Progenitor cell of endocrine pancreas (in vitro differentiated cells): ENCODE measurements at regions not wholly inside any gene's neighbourhood (a gene's known extent, or its start where the extent isn't known, plus 50 kb on each side); places are given as distances from the start of the nearest gene placed in this dataset.

ENCODE experiments used
- DNase-seq: peaks from one replicate; pipeline ENCODE4 v3.0.0; 2021; ENCODE audit warnings: low spot score; ENCODE audit not compliant: unreplicated experiment
- H3K27ac Mint-ChIP-seq: 2 replicates; pipeline ENCODE4 v1.8.0; 2021; ENCODE audit warnings: mild to moderate bottlenecking, moderate library complexity, mixed read lengths
- H3K27me3 Mint-ChIP-seq: 2 replicates; pipeline ENCODE4 v1.8.0; 2021; ENCODE audit warnings: mixed read lengths
- H3K36me3 Mint-ChIP-seq: 2 replicates; pipeline ENCODE4 v1.8.0; 2022; ENCODE audit warnings: mixed read lengths; ENCODE audit not compliant: insufficient read depth
- H3K4me1 Mint-ChIP-seq: 2 replicates; pipeline ENCODE4 v1.8.0; 2021; ENCODE audit warnings: low read depth, mixed read lengths
- H3K4me3 Mint-ChIP-seq: 2 replicates; pipeline ENCODE4 v1.8.0; 2021; ENCODE audit warnings: low read depth, mild to moderate bottlenecking, moderate library complexity, mixed read lengths
- H3K9me3 Mint-ChIP-seq: 2 replicates; pipeline ENCODE4 v1.8.0; 2021; ENCODE audit warnings: low read depth, mixed read lengths
- TF ChIP-seq, protein P1 (sequence below): fragments of 200-600 bp; sonication (generic); IDR thresholded peaks from one replicate; pipeline ENCODE4 v1.5.0; 2021; ENCODE audit warnings: antibody characterized with exemption, mild to moderate bottlenecking; ENCODE audit not compliant: unreplicated experiment

DNA sequence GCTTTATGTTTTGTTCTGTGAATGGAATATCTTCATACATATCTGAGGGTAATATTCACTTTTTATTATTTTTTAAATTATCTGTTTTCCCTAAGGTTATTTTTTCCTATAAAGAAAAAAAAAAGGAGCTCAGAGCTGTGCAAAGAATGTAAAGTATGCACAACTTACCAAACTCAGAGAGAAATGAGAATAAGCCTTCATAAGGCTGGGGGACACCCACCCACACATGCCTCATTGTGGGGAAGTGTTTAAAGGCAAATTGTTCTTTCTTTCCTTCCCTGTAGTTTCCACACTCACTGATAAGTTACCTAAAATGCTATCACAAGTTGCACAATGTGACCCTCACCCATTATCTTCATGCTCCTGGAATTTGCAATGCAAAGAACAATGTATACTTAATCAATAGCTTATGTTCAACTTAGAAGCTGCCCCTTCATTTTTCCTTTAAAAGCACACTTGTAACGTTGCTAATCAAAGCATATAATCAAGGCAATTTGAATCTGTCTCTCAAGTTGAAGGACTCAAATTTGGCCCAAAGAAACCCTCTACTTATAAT, 108.1 kb downstream of the GNAT3 start:
- Mint-ChIP-seq H3K27me3 (no peaks in the 10 kb centered on the region), H3K36me3 (no peaks in the 10 kb centered on the region), H3K4me3 (no peak overlapping the region), H3K9me3 (peaks cover 13% of the 10 kb centered on the region), H3K4me1 (peaks cover 35% of the 10 kb centered on the region), H3K27ac (peak overlapping the region; percentile 17)
- TF ChIP-seq, protein P1, sequence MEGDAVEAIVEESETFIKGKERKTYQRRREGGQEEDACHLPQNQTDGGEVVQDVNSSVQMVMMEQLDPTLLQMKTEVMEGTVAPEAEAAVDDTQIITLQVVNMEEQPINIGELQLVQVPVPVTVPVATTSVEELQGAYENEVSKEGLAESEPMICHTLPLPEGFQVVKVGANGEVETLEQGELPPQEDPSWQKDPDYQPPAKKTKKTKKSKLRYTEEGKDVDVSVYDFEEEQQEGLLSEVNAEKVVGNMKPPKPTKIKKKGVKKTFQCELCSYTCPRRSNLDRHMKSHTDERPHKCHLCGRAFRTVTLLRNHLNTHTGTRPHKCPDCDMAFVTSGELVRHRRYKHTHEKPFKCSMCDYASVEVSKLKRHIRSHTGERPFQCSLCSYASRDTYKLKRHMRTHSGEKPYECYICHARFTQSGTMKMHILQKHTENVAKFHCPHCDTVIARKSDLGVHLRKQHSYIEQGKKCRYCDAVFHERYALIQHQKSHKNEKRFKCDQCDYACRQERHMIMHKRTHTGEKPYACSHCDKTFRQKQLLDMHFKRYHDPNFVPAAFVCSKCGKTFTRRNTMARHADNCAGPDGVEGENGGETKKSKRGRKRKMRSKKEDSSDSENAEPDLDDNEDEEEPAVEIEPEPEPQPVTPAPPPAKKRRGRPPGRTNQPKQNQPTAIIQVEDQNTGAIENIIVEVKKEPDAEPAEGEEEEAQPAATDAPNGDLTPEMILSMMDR = no peak
- no peak for DNase-seq

DNA sequence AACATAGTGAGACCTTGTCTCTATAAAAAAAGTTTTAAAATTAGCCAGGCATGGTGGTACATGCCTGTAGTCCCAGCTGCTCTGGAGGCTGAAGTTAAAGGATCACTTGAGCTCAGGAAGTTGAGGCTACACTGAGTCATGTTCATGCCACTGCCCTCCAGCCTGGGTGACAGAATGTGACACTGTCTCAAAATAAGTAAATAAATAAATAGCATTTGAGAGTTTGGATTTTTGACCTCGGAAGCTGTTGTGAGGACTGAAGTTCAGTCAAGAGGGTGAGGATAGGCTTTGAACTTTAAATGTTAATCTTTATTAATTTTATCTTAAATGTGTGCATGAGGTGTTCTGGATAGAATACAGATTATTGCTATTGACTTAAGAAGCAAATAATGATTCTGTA, 110.2 kb downstream of the GNAT3 start:
- no peaks in the 10 kb centered on the region for H3K27me3 Mint-ChIP-seq
- TF ChIP-seq, protein P1 = no peak
- H3K4me3 Mint-ChIP-seq = no peak overlapping the region

DNA sequence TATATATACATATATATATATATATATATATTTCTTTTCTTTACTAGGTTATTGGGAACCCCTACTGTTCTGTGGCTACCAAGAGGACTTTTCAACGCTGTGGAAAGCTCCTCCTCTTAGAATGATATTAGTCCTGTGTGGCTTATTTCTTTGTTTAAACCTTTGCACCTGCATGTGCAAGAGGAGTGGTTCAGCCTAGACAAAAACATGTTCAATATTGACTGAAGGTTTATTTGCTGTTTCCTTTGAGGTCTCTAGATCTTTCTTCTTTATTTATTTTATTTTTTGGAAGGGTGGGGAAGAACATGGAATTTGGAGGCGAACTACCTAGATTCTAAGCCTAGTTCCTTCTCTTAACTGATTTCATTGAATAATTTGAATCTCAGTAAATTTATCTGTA, 118.1 kb downstream of the GNAT3 start:
- H3K36me3 Mint-ChIP-seq = no peaks in the 10 kb centered on the region
- no peak overlapping the region for H3K4me3 Mint-ChIP-seq
- TF ChIP-seq, protein P1 = no peak
- peaks cover 6% of the 10 kb centered on the region for H3K9me3 Mint-ChIP-seq
- H3K27ac Mint-ChIP-seq = peak overlapping the region; percentile 37
- H3K27me3 Mint-ChIP-seq = no peaks in the 10 kb centered on the region
- no peak for DNase-seq
- H3K4me1 Mint-ChIP-seq = peaks cover 10% of the 10 kb centered on the region

More for the DNA sequence above, 110.2 kb downstream of the GNAT3 start:
- H3K36me3 Mint-ChIP-seq = no peaks in the 10 kb centered on the region
- DNase-seq = no peak
- H3K9me3 Mint-ChIP-seq = peaks cover 5% of the 10 kb centered on the region
- peaks cover 41% of the 10 kb centered on the region for H3K4me1 Mint-ChIP-seq
- H3K27ac Mint-ChIP-seq = no peak overlapping the region

DNA sequence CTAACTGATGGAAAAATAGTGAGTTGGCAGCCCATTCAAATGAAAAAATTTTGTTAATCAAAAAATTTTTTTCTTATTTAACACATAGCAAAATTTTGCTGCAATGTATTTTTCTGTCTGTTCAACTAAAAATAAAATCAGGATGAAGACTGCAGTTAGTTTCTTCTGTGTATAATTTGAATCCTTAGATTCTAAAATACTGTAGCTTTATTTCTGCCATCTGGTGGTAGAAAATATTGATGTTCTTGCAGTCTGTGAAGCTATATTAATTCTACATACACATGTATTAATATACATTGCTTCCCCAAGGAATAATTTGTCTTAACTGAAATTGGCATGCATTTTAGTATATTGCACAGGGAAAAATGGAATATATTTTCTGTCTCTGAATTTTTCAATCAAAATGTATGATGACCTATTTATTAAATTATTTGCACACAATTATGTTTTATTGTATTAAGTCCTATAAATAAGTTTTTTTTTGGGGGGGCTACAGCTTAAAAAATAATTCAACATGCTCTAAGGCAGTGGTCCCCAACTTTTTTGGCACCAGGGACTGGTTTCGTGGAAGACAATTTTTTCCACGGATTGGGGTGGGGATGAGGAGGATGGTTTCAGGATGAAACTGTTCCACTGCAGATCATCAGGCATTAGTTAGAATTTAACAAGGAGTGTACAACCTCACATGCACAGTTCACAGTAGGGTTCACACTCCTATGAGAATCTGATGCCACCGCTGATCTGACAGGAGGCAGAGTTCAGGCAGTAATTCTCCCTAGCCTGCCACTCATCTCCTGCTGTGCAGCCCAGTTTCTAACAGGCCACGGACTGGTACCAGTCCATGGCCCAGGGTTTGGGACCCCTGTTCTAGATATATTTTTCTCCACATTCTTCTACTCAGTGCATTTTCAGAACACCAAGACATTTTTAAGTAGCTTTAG, 119.4 kb downstream of the GNAT3 start:
- peaks cover 6% of the 10 kb centered on the region for H3K9me3 Mint-ChIP-seq
- H3K27me3 Mint-ChIP-seq = no peaks in the 10 kb centered on the region
- peaks cover 8% of the 10 kb centered on the region for H3K4me1 Mint-ChIP-seq
- TF ChIP-seq, protein P1 = peak; percentile 49
- H3K27ac Mint-ChIP-seq = no peak overlapping the region
- H3K36me3 Mint-ChIP-seq = no peaks in the 10 kb centered on the region
- no peak overlapping the region for H3K4me3 Mint-ChIP-seq
- no peak for DNase-seq

DNA sequence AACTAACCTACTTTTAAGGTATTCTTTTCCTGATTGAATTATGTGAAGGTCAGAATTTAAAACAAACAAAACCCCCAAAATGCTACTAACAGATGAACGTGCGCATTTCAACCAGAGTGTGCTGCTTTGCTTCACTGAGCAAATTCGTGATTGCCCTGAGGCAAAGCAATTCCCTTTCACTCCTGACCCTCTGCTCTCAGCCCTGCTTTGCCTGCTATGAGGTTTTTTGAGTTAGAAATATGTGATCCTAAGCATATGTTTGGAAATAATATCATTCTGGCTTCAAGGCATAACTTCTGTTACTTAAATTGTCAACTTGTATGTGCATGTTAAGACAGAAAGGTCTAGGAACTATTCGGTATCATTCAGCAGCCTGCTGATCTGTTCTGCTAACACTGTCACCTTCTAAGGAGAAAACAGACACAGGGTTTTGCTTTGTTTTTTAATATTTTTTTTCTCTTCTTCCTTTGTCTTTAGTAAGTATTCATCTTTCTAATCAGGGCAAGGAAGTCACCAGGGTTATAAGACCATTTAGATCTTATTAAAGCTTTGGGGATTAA, 124.2 kb downstream of the GNAT3 start:
- Mint-ChIP-seq H3K4me1 (peaks cover 17% of the 10 kb centered on the region), H3K4me3 (no peak overlapping the region), H3K27ac (no peak overlapping the region), H3K27me3 (no peaks in the 10 kb centered on the region), H3K9me3 (peaks cover 6% of the 10 kb centered on the region), H3K36me3 (no peaks in the 10 kb centered on the region)
- DNase-seq = no peak
- TF ChIP-seq, protein P1 = no peak
